ENCODE measurements at regions not wholly inside any gene's neighbourhood (a gene's known extent, or its start where the extent isn't known, plus 50 kb on each side); places are given as distances from the start of the nearest gene placed in this dataset.

GRCh38 chr1:87542697-87543096 lies 214.0 kb downstream of the LMO4 start:
- no peak for TF ChIP-seq CTCF (IDR thresholded peaks at IDR 0.05)
- TF ChIP-seq POLR2A (IDR thresholded peaks at IDR 0.05) = no peak
